Lower leg skin (tissue), 3 donors: ENCODE measurements at regions not wholly inside any gene's neighbourhood (a gene's known extent, or its start where the extent isn't known, plus 50 kb on each side); places are given as distances from the start of the nearest gene placed in this dataset.

ENCODE experiments used
- POLR2A ChIP-seq, 2 donors: fragments of 450-650 bp; IDR thresholded peaks; one replicate each; pipeline ENCODE4 v1.6.1; 2016 to 2017; ENCODE audit warnings: antibody characterized with exemption in 2 of 2, mild to moderate bottlenecking in 1 of 2, moderate library complexity in 1 of 2
- TF ChIP-seq, protein P1 (sequence below), 3 donors: fragments of 450-650 bp; IDR thresholded peaks; one replicate each; pipeline ENCODE4 v1.5.1; 2016; ENCODE audit warnings: antibody characterized with exemption in 3 of 3, mild to moderate bottlenecking in 3 of 3, moderate library complexity in 2 of 3

DNA sequence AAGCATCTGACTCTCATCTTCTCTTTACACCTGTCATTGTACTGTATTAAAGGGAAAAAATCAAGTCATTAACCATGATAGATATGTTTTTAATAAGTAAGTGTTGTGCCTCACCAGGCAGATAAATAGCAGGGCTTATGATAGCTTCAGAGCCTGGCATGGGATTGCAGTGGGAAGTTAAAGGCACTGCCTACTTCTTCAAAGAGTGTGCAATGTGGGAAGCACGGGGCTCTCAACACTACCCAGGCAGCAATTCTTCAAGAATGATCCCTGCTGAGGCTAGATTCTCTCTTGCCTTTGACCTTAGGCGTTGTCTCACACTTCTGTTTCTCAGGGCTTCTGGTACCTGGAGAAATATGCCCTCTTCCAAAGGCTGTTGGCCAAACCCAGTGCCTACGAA, 297.3 kb downstream of the MAF start:
- no peak for TF ChIP-seq POLR2A (IDR thresholded peaks at IDR 0.05)
- TF ChIP-seq, protein P1, sequence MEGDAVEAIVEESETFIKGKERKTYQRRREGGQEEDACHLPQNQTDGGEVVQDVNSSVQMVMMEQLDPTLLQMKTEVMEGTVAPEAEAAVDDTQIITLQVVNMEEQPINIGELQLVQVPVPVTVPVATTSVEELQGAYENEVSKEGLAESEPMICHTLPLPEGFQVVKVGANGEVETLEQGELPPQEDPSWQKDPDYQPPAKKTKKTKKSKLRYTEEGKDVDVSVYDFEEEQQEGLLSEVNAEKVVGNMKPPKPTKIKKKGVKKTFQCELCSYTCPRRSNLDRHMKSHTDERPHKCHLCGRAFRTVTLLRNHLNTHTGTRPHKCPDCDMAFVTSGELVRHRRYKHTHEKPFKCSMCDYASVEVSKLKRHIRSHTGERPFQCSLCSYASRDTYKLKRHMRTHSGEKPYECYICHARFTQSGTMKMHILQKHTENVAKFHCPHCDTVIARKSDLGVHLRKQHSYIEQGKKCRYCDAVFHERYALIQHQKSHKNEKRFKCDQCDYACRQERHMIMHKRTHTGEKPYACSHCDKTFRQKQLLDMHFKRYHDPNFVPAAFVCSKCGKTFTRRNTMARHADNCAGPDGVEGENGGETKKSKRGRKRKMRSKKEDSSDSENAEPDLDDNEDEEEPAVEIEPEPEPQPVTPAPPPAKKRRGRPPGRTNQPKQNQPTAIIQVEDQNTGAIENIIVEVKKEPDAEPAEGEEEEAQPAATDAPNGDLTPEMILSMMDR (IDR thresholded peaks at IDR 0.05), result no peak
